ENCODE measurements at regions not wholly inside any gene's neighbourhood (a gene's known extent, or its start where the extent isn't known, plus 50 kb on each side); places are given as distances from the start of the nearest gene placed in this dataset.

DNA sequence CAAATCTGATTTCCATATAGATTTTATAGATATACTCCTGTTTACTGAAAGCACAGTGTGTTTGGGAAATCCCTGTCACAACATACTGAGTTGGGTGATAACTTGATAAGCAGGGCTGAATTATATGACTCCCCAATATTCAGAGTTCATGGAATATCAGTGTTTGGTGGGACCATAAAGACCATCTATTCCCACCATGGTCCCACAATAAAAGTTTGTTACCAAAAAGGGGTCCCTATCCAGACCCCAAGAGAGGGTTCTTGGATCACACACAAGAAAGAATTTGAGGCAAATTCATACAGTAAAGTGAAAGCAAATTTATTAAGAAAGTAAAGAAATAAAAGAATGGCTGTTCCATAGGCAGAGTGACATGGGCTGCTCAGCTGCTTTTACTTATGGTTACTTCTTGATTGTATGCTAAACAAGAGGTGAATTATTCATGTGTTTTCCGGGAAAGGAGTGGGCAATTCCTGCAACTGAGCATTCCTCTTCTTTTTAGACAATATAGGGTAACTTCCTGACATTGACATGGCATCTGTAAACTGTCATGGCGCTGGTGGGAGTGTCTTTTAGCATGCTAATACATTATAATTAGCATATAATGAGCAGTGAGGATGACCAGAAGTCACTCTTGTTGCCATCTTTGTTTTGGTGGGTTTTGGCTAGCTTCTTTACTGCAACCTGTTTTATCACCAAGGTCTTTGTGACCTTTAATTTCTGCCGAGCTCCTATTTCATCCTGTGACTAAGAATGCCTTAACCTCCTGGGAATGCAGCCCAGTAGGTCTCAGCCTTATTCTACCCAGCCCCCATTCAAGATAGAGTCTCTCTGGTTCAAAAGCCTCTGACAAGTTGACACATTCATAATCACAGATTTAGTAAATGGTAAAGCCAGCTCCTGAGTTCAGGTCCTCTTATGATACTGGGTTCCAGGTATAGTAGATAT lies 240.6 kb upstream of the PDGFD start:
- no peak for DNase-seq

- no peak for DNase-seq
Measured at GRCh38 chr11:104402812-104403521, 239.0 kb upstream of the PDGFD start.

GRCh38 chr11:104394508-104394907 lies 230.6 kb upstream of the PDGFD start:
- no peak for DNase-seq

DNA sequence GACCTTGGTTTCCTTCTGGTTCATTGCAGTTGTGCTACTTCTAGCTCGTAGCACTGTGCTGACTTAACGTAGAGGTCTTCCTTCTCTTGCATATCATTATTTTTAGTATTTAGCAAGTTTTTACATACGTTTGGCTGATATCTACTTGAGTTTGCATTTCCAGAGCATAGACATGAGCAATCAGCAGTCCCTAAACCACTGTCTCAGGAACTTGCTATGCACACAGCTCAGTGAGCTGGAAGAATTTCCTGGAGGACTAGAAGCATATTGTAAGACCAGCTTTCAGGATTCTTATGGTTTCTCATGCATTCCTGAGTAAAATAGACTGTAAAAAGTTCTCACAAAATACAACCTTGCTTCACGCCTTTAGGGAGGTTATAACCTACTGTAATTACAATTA lies 226.7 kb upstream of the PDGFD start:
- no peak for DNase-seq

DNA sequence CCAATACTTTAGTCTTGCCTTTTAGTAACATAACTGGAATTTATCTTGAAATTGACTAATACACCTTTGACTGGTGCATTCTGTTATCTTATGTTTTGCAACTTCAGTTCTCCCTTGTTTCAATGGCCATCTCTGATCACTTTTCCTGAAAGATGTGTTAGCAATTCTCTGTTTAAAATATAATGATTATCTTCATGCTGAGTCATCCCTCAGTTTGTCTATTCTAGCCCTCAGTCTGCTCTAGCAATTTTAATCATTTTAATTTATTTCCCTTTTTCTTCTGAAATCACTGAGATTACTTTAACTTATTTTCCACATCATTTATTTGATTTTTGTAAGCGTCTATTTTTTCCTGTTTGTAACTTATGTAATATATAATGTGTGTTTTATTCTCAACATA lies 221.9 kb upstream of the PDGFD start:
- no peak for DNase-seq

GRCh38 chr11:104380358-104380757 lies 216.4 kb upstream of the PDGFD start:
- no peak for DNase-seq

- DNase-seq: no peak
Measured at GRCh38 chr11:104372111-104372510, 208.2 kb upstream of the PDGFD start.

DNA sequence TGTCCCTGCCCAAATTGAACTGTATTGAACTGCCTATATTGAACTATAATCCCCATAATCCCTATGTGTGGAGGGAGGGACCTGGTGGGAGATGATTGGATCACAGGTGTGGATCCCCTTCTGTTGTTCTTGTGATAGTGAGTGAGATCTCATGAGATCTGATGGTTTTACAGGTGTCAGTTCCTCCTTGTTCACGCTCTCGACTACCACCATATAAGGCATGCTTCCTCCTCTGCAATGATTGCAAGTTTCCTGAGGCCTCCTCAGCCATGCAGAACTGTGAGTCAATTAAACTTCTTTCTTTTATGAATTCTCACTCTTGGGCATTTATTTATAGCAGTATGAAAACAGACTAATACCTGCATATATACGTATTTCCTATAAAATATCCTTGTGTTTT lies 206.5 kb upstream of the PDGFD start:
- no peak for DNase-seq

DNA sequence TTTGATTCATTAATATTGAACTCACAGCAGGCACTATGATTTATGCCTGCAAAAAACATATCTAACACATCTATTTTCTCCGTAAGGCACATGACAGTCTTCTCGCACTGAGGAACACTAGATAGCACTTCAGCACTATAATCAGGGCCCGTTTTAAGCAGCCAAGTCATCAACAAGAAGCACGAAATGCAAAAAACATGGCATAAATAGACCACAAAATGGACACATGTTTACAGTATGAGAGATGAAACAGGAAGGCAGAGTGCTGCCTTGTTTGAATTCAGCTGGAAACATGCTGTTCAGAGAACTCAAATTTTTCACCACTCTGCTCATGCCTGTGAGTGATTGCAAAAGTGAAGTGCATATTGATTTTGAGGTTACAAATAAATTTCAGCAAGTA lies 205.8 kb upstream of the PDGFD start:
- no peak for DNase-seq

DNA sequence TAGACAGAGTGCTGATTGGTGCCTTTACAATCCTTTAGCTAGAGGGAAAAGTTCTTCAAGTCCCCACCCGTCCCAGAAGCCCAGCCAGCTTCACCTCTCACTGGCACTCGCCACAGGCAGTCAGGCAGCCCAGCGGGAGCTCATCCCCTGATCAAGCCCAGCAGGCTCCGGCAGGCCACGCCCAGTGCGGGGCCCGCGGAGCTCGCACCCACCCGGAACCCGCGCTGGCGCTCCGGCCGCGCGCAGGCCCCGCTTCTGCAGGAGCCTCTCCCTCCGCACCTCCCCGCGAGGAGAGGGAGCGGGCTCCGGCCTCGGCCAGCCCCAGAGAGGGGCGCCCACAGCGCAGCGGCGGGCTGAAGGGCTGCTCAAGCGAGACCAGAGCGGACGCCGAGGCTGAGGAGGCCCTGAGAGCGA lies 202.4 kb upstream of the PDGFD start:
- no peak for DNase-seq

DNA sequence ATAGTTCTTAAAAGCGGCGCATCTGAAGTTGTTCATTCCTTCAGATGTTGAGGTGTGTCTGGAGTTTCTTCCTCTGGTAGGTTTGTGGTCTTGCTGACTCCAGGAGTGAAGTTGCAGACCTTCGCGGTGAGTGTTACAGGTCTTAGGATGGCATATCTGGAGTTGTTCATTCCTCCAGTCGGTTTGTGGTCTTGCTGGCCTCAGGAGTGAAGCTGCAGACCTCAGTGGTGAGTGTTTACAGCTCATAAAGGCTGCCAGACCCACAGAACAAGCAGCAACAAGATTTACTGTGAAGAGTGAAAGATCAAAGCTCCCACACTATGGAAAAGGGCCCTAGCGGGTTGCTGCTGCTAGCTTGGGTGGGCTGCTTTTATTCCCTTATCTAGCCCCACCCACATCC lies 201.7 kb upstream of the PDGFD start:
- no peak for DNase-seq

DNA sequence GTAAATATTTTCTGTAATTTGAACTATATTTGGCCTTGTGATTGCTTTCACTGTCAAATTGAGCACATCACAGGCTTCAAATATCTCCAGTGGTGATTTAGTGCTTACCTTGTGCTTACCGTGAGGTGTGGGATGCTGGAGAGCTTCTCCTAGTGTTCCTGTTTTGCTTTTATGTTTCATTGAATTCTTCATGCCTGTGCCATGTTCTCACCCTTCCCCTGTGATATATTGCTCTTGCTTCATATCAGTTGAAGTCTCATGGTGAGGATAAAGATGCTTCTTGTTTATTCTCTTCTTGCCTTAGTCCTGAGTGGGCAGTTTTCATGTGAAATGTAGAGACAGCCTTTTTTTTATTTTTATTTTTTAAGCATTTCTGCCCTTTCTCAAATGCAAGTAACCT lies 198.0 kb upstream of the PDGFD start:
- DNase-seq: no peak

GRCh38 chr11:104352036-104352435 lies 188.1 kb upstream of the PDGFD start:
- DNase-seq: no peak

- DNase-seq: no peak
Measured at GRCh38 chr11:104343578-104343977, 179.6 kb upstream of the PDGFD start.

- DNase-seq: no peak
Measured at GRCh38 chr11:104340590-104340989, 176.6 kb upstream of the PDGFD start.

DNA sequence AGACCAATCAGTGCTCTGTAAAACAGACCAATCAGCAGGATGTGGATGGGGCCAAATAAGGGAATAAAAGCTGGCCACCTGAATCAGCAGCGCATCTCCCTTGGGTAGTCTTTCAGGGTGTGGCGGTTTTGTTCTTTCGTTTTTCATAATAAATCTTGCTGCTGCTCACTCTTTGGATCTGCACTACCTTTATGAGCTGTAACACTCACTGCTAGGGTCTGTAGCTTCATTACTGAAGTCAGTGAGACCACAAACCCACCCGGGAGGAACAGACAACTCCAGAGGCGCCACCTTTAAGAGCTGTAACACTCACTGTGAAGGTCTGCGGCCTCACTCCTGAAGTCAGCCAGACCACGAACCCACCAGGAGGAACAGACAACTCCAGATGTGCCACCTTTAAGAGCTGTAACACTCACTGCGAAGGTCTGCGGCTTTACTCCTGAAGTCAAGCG lies 175.5 kb upstream of the PDGFD start:
- DNase-seq: peak; percentile 4

- DNase-seq: no peak
Measured at GRCh38 chr11:104338186-104338585, 174.2 kb upstream of the PDGFD start.

DNA sequence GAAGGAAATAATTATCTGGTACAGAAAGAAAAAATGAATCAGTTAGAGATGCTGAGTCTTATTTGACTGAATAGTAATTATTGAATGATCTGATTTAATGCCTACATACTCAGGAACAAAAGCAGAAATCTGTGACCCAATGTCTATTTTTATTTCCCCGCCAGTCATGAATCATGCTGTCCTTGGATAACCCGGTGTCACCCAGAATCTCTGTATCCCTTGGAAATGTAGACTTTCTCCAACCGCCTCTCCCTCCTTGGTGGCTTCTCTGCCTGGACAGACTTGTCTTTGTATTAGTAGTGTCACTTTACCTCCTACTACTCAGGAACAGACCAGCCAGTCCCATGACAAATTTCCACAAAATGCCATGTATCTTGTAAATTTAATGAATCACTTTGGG lies 173.3 kb upstream of the PDGFD start:
- DNase-seq: no peak

DNA sequence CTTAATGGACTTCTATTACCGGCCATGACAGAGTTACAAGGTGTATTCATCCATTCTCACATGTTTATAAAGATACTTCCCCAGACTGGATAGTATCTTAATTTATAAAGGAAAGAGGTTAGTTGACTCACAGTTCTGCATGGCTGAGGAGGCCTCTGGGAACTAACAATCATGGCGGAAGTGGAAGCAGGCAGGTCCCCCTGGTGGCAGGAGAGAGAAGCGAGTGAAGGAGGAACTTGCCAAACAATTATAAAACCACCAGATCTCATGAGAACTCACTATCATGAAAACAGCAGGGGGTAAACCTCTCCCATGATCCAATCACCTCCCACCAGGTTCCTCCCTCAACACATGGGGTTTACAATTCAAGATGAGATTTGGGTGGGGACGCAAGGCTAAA lies 170.0 kb upstream of the PDGFD start:
- peak; percentile 5 for DNase-seq

- DNase-seq: no peak
Measured at GRCh38 chr11:104332110-104332509, 168.2 kb upstream of the PDGFD start.

DNA sequence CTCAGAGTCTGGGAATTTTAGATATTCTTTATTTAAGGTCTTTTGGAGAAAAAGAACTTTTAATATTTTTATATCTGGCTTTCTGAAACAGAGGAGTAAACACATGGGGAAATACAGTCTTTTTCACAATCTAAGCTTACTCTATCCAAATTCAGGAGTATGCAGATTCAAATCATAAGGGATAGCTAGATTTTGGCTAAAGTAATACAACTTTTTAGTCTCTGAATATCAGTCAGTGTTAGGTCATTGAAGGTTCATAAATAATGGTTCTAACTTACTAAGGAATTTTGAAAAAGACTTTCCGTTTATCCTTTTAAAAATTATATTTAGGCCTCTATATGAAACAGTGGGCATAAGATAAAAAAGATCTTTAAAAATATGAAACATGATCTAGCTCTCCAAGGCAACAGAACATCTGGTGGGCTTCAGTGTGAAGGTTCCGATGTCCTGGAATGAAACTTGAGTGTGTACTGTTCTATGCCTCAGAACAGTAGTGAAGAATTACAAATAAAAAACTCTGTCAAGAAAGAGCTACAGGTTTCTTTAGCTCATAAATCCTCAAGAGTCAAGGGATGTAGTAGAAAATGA lies 165.2 kb upstream of the PDGFD start:
- DNase-seq: no peak

- DNase-seq: no peak
Measured at GRCh38 chr11:104328512-104328907, 164.6 kb upstream of the PDGFD start.

GRCh38 chr11:104327861-104328511 lies 164.0 kb upstream of the PDGFD start:
- no peak for DNase-seq
